NCI-H2081 (cell line): ENCODE measurements at regions not wholly inside any gene's neighbourhood (a gene's known extent, or its start where the extent isn't known, plus 50 kb on each side); places are given as distances from the start of the nearest gene placed in this dataset.
"Not testable (repeated sequence)": the region's sequence is repeated elsewhere in the genome, so short reads cannot be mapped to it uniquely, and the experiment has no call there.

Source experiments
- DNase-seq, 2 experiments: peaks; one replicate each; lab custom pipeline; 2025; lab: John Stamatoyannopoulos, UW

DNA sequence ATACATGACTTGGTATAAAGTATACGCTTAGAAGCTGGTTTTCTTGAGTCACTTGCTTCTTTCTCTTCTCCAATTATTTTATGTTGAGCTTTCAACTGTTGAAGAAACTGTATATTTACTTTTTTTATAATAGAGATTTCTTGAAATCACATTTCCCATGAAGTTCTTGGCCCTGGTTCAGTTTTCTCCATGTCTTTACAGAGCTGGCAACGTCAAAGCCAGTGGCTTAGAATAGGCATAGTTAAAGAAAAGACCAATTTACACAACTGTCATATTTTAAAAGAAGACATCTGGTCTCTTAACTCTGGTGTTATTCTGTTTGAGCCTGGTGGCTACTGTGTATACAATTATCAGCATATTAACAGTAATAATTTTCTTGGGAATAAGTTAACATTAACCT lies 1249.3 kb downstream of the CDH12 start:
- DNase-seq, result no peak

DNA sequence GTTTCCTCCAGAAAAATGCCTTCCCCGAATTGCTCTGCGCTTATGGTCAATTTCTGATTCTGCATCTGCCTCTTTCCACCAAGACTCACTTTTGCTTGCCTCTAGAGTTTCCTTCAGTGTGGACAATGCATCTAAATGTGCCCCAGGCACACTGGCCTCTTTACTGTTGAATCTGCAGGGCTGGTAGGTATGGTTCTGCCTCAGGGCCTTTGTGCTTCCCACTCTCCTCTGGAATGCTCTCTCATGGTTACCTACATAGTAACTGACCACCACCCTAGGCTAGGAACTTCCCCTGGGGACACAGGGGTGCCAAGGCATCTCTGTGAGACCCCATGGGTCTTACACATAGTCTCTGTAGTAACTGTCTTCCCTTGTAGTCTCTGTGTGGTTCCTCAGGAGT lies 1258.6 kb downstream of the CDH12 start:
- DNase-seq, result no peak

DNA sequence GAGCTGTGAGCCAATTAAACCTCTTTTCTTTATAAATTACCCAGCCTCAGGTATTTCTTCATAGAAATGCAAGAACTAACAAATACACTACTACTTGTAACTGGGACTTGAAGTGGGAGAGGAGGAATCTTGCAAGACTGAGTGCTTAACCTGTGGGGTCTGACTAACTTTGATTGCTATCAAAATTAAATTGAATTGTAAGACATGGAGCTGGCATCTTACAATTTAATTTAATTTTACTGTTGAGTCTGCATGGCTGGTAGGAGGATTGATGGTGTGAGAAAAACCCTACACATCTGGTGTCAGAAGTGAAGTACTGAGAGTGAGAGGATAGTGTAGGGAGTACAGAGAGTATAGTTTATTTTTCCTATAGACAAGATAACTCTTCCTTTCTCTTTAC lies 1259.9 kb downstream of the CDH12 start:
- DNase-seq, result no peak

DNA sequence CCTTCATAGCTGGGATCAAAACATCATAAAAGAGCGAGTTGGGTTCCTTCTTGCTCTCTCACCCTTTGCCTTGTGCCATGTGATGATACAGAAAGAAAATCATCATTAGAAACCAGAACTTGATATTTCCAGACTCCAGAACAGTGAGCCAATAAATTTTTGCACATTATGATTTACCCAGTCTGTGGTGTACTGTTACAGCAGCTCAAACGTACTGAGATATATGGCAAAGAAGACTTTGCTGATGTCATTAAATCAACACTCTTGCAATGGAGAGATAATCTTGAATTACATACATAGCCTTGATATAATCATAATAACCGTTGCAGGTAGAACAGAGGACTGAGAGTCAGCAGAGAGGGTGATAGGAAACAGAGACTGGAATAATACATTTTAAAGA lies 1271.6 kb downstream of the CDH12 start:
- no peak for DNase-seq

DNA sequence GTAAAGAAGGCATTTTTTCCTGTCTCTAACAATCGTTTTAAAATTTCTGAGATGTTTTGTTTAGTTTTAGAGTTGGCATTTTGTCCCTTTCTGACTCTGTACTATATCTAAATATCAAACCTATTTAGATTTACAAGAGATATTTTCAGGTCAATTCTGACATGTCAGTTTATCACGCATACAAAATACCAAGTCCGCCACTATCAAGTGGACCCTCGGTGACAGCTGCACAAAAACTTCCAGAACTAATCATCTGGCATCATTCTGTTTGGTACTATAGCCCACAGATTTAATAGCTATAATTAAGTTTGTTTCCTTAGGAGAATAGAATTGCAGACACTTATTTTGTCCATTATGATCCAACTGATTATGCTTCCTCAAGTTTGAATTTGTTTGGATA lies 1278.2 kb downstream of the CDH12 start:
- DNase-seq, result peak; percentile 58 to 94

DNA sequence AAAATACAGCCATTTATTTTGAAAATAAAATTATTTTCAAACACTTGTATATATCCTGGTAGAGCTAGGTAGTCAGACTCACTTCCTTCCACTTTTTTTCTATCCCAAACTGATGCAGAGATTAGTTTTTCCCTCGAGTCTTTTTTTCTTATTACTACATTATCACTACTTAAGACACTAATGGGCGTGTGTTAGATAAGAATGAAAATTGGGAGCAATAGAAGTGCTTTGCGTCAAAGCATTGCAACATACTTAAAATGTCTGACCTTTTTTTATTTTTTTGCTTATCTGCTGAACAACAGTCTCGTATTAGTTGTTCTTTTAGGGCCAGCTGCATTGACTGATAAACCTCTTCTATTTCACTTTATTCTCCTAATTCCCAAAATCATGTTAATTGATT lies 1278.7 kb downstream of the CDH12 start:
- no peak for DNase-seq

DNA sequence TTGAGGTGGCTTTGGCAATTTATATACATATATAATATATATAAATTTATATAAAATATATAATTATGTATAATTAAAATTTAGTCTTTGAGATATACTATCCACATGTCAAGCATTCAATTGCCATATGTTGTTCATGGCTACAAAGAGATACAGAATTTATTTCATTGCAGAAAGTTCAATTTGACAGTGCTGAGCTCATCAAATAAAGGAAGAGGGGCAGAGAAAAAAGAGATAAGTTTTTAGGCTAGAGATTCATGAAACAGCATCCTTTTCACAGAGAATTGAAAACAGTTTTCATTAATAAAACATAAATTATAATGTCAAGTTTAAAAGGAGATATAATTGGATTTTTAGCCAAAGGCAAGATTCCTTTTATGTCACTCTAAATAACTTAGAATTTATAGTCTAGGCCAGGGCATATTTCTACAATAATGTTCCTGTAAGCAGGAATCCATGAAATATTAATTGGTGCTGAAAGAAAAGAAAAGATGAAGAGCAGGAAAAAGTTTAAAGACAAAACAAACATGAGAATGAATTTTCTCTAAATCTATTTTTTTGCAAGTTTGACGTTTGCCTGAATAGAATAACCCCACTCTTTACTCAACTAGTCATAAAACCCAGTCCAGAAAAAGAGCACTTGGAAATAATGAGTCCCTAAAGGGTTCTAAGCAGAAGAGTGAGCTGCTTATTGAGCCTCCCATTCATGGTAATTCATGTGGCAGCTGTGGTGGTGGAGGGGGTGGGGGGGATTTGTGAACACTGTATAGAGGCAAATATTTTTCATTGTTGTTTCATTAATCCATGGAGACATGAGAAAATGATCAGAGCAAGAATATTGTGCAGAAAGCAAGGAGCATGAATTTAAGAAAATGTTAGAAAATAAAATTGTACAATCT lies 1279.5 kb downstream of the CDH12 start:
- DNase-seq, result peak in 1 of 2 experiments; percentile 63

DNA sequence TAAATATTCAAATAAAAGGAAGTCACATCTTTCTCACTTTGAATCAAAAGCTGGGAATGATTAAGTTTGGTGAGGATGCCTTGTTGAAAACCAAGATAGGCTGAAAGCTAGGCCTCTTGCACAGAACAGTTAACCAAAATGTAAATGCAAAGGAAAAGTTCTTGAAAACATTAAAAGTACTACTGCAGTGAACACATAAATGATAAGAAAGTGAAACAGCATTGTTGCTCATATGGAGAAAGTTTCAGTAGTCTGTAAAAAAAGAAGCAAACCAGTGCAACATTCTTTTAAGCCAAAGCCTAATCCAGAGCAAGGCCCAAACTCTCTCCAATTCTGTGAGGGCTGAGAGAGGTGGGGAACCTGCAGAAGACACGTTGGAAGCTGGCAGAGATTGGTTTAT lies 1281.9 kb downstream of the CDH12 start:
- not testable (repeated sequence) for DNase-seq

DNA sequence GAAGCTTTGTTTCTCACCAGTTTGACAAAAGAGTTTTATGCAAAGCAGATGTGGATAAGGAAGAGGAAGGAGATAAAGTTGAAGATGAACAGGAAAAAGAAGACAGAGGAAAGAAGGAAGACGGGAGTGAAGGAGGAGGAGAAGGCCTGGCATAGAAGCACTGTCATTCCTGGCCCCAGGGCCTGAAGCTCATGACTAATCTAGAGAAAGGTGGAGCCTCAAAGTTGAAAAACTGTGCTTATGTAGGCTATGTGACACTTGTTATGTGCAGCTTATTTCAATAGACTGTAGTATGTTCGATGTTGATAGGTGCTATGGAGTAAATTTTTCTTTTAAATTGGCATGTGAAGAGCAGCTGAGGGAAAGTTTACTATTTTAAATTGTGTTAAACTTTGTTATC lies 1294.0 kb downstream of the CDH12 start:
- DNase-seq, result not testable (repeated sequence)

DNA sequence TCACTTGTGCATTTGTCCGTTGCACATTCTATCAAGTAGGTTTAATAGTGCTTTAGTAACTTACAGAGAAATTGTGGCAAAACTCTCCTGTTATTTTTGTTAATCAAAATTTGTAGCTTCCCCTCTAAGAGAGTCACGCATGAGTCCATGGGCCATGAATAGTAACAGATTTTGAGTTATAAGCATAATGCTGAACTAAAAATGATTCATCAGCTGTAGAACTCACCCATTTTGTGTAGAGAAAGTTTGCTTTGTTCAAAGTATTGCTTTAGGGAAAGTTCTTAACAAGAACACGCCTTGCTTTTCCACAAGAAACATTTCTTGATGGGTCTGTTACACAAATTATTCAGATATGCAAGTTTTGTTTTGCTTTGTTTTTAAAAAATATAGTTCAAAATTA lies 1300.9 kb downstream of the CDH12 start:
- DNase-seq, result not testable (repeated sequence)

DNA sequence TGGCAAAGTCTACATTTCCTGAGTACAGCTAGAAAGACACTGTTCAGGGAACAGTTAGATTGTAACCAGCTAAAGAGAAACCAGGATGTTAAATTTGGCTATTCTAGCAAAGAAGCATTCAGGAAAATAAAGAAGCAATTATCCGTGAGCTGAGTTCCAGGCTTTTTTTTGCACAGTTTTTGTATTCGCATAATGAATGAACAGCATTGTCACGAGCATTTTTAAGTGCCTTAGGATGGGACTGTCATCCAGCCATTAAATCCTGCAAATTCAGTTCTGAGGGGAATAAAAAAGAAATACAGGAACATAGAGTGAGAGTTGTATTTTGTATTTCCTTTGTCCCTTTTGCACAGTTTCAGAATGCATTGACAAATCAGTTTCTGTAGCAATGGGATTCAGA lies 1302.2 kb downstream of the CDH12 start:
- DNase-seq, result not testable (repeated sequence)

DNA sequence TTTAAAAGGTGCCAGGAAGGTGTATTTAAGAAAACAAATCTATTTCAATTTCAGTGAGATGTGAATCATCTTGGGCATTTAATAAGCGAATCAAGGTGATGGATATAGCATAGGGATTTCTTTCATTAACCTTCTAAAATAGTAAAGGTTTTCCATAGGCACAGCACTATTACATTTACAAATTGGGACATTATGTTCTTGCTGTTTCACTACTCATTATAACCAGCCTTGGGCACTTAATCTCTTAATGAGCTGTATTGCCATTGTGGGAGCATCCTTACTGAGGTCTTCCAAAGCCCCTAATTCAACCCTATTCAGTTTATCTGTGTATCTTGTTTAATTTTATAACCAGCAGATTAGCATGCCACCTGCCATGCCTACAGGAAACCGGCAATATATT lies 1305.5 kb downstream of the CDH12 start:
- DNase-seq, result not testable (repeated sequence)

DNA sequence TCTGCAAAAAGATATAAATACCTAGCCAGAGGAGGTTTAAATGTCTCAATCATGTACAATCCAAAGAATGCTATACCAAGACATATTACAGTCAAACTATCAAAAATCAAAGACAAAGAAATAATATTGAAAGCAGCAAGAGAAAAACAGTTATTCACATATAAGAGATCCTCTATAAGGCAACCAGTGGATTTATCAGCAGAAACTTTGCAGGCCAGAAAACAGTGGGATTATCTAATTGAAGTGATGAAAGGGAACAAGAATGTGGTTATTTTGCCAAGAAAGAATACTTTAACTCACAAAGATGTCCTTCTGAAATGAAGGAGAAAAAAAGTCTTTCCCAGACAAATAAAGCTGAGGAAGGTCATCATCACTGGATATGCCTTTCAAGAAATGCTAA lies 1318.0 kb downstream of the CDH12 start:
- DNase-seq, result not testable (repeated sequence)

DNA sequence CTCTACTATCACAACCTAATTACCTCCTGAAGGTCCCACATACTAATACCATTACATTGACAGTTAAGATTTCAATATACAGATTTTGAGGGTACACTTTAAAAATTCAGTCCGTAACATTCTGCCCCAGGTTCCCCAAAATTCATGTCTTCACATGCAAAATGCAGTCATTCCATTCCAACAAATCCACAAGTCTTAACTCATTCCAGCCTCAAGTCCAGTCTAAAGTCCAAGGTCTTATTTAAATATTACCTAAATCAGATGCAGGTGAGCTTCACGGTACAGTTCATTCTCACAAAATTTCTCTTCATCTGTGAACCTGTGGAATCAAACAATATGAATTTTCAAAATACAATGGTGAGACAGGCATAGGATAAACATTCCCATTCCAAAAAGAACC lies 1332.0 kb downstream of the CDH12 start:
- DNase-seq, result not testable (repeated sequence)

DNA sequence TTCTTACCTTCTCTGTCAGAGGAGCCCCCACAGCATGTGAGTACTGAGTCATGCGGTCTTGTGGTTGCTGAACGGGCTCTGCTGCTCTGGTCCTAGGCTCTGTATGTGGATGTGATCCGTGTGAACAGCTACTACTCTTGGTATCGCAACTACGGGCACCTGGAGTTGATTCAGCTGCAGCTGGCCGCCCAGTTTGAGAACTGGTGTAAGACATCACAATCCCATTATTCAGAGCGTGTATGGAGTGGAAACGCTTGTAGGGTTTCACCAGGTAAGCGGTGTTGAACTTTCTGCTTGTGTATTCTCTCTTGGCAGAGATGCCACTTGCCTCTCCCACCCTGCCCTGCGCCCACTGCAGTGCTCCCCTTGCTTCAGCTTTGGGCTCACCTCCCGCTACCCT lies 1356.2 kb downstream of the CDH12 start:
- not testable (repeated sequence) for DNase-seq

DNA sequence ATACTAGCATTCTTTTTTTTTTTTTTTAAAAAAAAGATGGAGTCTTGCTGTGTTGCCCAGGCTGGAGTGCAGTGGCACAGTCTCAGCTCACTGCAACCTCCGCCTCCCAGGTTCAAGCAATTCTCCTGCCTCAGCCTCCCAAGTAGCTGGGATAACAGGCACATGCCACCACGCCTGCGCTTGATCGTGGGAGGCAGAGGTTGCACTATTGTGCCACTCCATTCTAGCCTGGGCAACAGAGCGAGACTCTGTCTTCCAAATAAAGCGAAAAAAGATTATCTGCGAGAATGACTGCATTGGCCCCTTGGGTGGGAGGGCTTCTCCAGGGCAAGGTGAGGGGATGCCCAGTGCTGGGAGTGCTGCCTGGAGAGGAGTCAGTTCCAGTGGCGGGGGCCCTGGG lies 1357.1 kb downstream of the CDH12 start:
- not testable (repeated sequence) for DNase-seq

DNA sequence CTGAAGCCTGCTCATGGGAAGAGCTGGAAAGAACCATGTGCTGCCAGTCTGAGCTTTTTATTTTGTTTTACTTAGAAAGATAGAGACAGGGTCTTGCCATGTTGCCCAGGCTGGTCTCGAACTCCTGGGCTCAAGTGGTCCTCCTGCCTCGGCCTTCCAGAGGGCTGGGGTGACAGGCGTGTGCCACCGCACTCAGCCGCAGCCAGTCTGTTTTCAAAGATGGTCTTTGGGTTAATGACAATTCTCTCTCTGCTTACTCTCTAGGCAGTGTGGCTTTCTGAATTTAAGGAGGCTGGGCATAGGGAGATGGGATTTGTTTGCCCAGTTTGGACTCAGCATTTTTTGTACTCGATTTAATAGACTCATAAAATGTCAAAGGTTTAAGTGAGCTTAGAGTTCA lies 1357.9 kb downstream of the CDH12 start:
- DNase-seq, result not testable (repeated sequence)

DNA sequence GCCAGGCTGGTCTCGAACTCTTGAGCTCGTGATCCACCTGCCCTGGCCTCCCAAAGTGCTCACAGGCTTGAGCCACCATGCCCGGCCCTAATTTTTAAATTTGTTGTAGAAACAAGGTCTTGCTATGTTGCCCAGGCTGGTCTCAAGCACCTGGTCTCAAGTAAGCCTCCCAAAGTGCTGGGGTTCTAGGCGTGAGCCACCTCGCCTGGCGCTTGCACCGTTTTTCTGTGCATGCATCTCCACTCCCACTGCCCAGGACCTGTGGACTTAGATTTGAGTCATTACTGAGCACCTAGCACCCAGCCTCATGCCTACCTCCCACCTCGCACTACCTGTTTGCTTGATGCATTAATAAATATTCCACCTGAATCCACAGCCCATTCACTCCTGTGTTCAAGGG lies 1359.1 kb downstream of the CDH12 start:
- DNase-seq, result not testable (repeated sequence)

DNA sequence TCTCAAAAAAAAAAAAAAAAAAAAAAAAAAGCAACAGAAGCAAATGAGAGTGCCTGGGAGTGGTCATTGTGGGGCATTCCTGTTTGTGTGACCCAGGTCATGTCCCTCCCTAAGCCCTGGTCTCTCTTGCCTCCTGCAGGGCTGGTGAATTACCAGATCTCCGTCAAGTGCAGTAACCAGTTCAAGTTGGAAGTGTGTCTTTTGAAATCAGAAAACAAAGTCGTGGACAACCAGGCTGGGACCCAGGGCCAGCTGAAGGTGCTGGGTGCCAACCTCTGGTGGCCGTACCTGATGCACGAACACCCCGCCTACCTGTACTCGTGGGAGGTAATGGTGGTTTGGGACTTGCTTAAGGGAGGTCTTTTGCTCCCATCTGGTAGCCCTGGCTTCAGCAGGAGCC lies 1362.0 kb downstream of the CDH12 start:
- DNase-seq, result not testable (repeated sequence)

DNA sequence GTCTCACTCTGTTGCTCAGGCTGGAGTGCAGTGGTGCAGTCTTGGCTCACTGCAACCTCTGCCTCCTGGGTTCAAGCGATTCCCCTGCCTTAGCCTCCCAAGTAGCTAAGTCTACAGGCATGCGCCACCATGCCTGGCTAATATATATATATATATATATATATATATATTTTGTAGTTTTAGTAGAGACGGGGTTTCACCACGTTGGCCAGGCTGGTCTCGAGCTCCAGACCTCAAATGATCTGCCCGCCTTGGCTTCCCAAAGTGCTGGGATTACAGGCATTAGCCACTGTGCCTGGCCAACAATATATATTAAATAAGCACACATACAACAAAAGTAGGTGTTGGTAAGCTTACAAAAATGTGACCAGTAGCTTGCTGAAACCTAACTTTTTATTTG lies 1364.3 kb downstream of the CDH12 start:
- not testable (repeated sequence) for DNase-seq

DNA sequence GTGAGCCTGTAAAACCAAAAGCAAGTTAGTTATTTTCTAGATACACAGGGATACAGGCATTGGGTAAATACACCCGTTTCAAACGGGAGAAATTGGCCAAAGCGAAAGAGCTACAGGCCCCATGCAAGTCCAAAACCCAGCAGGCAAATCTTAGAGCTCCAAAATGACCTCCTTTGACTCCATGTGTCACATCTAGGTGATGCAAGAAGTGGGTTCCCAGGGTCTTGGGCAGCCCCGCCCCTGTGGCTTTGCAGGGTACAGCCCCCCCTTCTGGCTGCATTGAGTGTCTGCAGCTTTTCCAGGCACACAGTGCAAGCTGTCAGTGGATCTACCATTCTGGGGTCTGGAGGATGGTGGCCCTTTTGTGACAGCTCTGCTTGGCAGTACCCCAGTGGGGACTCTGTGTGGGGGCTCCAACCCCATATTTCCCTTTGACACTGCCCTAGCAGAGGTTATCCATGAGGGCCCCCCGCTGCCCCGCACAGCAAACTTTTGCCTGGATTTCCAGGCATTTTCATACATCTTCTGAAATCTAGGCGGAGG lies 1367.6 kb downstream of the CDH12 start:
- DNase-seq, result not testable (repeated sequence)

DNA sequence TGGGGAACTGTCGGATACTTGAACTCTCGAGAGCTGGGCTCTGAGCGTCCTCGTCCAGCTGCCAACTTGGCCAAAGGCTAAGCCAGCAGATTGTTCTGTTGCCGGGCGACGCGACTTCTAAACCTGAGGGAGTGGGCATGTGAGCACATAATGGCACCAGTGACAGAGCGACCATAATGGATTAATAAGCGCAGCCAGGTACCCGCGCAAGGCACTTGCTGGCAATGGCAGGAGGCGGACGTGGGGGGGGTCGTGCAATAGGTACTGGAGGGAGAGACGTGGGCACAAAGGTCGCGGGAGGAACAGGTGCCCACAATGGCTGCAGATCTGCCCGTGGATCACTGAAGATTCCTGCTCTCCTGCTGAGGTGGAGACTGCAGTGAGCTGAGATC lies 1368.7 kb downstream of the CDH12 start:
- DNase-seq, result not testable (repeated sequence)

DNA sequence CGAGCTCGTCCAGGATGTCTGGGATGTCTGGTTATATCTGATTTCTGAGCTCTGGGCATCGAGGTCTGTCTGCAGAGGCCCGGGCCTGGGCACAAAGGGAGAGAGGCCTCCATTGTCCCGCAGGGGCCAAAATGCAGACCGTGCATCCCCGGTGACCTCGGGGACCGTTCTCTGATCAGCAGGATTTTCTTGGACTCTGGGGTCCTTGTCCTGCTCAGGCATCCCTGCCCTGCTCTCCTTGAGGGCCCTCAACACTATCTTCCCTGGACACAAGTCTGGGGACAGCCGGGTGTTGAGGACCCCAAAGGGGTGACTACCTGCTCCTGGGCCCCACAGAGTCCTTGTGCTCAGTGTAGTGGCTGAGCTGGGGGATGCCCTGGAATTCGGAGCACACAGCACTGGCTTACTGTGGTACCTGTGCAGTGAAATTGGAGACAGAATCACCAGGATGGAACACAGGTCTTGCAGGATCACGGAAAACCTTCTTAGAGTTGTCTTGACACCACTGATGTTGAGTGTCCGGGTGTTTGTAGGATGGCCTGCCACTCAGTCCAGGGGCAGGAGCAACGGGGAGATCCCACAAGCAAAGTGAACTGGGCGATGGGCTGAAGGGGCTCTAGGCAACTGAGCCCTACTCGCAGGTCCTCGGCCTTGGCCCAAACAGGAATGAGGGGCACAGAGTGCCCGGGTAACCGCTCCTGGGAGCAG lies 1369.2 kb downstream of the CDH12 start:
- DNase-seq, result not testable (repeated sequence)
